Neural crest cell (in vitro differentiated cells): ENCODE measurements at regions not wholly inside any gene's neighbourhood (a gene's known extent, or its start where the extent isn't known, plus 50 kb on each side); places are given as distances from the start of the nearest gene placed in this dataset.

ENCODE experiments used
- DNase-seq: peaks from one replicate; pipeline ENCODE4 v3.0.0; 2021; ENCODE audit warnings: low read depth, mixed read lengths, low spot score
- H3K27ac Mint-ChIP-seq: one replicate; pipeline ENCODE4 v1.8.0; 2021; ENCODE audit warnings: mild to moderate bottlenecking, mixed read lengths; ENCODE audit not compliant: unreplicated experiment
- H3K27me3 Mint-ChIP-seq: 2 replicates; pipeline ENCODE4 v1.8.0; 2021; ENCODE audit warnings: low read depth, mild to moderate bottlenecking, mixed read lengths
- H3K36me3 Mint-ChIP-seq: 2 replicates; pipeline ENCODE4 v1.8.0; 2021; ENCODE audit warnings: low read depth, mild to moderate bottlenecking, mixed read lengths
- H3K4me1 Mint-ChIP-seq: 2 replicates; pipeline ENCODE4 v1.8.0; 2021; ENCODE audit warnings: mixed read lengths
- H3K4me3 Mint-ChIP-seq: one replicate; pipeline ENCODE4 v1.8.0; 2021; ENCODE audit warnings: mild to moderate bottlenecking, mixed read lengths
- H3K9me3 Mint-ChIP-seq: 2 replicates; pipeline ENCODE4 v1.8.0; 2021; ENCODE audit warnings: mixed read lengths
- TF ChIP-seq, protein P1 (sequence below): fragments of 200-600 bp; sonication (generic); conservative IDR thresholded peaks from 2 replicates; pipeline ENCODE4 v1.5.0; 2021; ENCODE audit warnings: antibody characterized with exemption, mild to moderate bottlenecking

DNA sequence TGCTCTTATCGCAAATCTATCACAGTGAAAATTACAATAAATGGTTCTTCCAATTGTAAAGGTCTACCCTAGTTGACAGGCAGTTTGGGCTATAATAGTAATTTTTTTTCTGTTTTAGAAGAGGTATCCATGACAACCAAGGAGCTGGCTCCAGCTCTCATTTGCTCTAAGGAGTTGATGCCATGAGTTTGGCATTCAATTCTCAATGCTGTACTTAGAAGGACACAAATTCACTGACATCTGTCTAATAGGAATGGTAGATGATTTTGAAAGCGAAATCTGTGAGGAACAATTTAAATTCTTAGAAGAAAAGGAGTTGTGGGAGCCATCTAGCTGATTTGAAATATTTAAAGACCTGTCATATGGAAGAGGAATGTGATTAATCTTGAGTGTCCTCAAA is 203.6 kb upstream of the DAB2 start:
- no peak overlapping the region for H3K4me3 Mint-ChIP-seq
- H3K4me1 Mint-ChIP-seq = no peaks in the 10 kb centered on the region
- TF ChIP-seq, protein P1, sequence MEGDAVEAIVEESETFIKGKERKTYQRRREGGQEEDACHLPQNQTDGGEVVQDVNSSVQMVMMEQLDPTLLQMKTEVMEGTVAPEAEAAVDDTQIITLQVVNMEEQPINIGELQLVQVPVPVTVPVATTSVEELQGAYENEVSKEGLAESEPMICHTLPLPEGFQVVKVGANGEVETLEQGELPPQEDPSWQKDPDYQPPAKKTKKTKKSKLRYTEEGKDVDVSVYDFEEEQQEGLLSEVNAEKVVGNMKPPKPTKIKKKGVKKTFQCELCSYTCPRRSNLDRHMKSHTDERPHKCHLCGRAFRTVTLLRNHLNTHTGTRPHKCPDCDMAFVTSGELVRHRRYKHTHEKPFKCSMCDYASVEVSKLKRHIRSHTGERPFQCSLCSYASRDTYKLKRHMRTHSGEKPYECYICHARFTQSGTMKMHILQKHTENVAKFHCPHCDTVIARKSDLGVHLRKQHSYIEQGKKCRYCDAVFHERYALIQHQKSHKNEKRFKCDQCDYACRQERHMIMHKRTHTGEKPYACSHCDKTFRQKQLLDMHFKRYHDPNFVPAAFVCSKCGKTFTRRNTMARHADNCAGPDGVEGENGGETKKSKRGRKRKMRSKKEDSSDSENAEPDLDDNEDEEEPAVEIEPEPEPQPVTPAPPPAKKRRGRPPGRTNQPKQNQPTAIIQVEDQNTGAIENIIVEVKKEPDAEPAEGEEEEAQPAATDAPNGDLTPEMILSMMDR = no peak
- H3K36me3 Mint-ChIP-seq = no peaks in the 10 kb centered on the region
- no peak overlapping the region for H3K27ac Mint-ChIP-seq
- no peak for DNase-seq
- H3K9me3 Mint-ChIP-seq = no peaks in the 10 kb centered on the region
- no peaks in the 10 kb centered on the region for H3K27me3 Mint-ChIP-seq

DNA sequence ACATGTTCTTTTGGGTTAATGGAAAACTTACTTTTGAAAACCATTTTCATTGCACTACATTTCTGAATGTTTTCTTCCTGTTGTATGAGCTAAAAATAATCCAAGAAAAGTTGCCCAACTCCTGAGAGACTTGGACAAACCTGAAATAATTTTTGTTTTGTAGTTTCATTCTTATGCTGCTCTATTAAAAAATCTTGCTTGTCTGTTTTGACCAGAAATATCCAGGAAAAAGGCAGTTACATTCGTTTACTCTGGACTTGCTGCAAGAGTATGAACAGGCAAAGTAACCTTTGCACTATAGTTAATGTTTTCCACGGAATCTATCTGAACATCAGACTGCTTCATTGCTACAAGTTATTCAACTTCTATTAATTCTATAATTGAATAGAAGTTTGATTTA is 200.1 kb upstream of the DAB2 start:
- Mint-ChIP-seq H3K9me3 (no peaks in the 10 kb centered on the region), H3K4me3 (no peak overlapping the region)

DNA sequence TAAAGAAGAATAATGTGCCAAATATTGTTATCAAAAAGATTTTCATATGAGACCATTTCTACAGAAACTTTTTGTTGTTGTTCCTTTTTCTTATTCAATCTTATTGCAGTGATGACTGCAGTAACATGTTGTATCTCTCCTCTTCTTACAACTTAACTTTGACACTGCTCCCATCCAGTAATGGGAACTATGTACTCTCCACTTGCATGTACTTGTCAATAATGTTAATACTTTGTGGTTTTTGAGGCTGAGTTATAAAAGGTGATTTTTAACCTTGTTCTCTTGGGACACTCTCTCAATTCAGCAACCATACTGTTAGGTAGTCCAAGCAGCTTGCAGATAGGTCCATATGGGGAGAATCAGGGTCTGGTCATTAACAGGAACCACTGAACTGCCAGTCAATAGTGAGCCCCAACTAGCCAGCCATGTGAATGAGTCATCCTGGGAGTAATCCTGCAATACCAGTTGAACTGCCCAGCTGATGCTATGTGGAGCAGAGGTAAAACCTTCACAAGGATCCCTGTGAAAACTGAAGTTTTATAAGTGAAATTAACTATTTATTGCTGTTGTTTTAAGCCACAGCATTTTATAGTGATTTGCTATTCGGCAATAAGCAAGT is 199.6 kb upstream of the DAB2 start:
- Mint-ChIP-seq H3K4me1 (no peaks in the 10 kb centered on the region), H3K27ac (no peak overlapping the region), H3K4me3 (no peak overlapping the region), H3K36me3 (no peaks in the 10 kb centered on the region), H3K9me3 (no peaks in the 10 kb centered on the region), H3K27me3 (no peaks in the 10 kb centered on the region)
- TF ChIP-seq, protein P1 = no peak
- DNase-seq = no peak

More for the DNA sequence above, 200.1 kb upstream of the DAB2 start:
- Mint-ChIP-seq H3K27me3 (no peaks in the 10 kb centered on the region), H3K36me3 (no peaks in the 10 kb centered on the region), H3K4me1 (no peaks in the 10 kb centered on the region), H3K27ac (no peak overlapping the region)
- TF ChIP-seq, protein P1 = no peak
- DNase-seq = no peak

DNA sequence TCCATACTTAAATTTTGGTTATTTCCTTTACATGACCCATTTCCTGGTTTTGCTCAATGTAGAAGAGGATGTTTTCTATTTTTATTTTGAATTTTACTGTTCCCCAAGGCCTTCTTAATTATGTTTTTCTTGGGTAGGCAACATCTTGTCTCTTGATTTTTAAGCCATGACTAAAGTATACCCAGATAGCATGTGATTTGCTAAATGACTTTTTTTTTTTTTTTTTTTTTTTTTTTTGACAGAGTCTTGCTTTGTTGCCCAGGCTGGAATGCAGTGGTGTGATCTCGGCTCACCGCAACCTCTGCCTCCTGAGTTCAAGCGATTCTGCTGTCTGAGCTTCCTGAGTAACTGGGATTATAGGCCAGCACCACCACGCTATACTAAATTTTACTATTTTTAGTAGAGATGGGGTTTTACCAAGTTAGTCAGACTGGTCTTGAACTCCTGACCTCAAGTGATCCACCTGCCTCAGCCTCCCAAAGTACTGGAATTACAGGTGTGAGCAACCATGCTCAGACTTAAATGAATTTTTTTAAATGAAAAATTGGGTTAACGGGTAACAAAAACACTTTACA is 198.6 kb upstream of the DAB2 start:
- TF ChIP-seq, protein P1 = no peak
- Mint-ChIP-seq H3K4me1 (no peaks in the 10 kb centered on the region), H3K36me3 (no peaks in the 10 kb centered on the region), H3K27me3 (no peaks in the 10 kb centered on the region), H3K9me3 (no peaks in the 10 kb centered on the region), H3K27ac (no peak overlapping the region), H3K4me3 (no peak overlapping the region)
- DNase-seq = no peak

DNA sequence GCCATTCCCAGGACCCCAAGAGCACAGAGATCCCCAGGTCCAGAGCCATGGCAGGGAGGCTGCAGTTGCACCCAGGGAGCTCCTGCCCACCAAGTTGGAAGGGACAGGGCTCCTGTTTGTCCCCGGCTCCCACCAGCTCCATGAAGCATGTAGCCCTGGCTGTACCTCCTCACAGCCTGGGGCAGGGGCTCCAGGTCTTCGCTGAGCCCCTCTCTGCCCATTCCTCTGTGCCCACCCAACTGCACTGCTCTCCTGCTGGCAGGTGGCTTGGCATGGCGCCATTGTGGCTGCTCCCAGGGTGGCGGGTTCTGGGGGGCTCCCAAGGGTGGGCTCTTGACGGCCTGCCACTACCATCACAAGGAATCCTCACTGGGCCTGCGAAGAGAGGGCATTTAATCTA is 197.5 kb upstream of the DAB2 start:
- Mint-ChIP-seq H3K4me3 (no peak overlapping the region), H3K27me3 (no peaks in the 10 kb centered on the region), H3K9me3 (no peaks in the 10 kb centered on the region), H3K4me1 (no peaks in the 10 kb centered on the region), H3K27ac (no peak overlapping the region), H3K36me3 (no peaks in the 10 kb centered on the region)
- no peak for DNase-seq
- TF ChIP-seq, protein P1 = no peak
